Type B pancreatic cell (in vitro differentiated cells): ENCODE measurements at regions not wholly inside any gene's neighbourhood (a gene's known extent, or its start where the extent isn't known, plus 50 kb on each side); places are given as distances from the start of the nearest gene placed in this dataset.
A peak's percentile ranks its signal among the peaks of the same experiment; 100 is the strongest.

Experiments
- DNase-seq: peaks from one replicate; pipeline ENCODE4 v3.0.0; 2021; ENCODE audit warnings: mixed read lengths; ENCODE audit not compliant: unreplicated experiment; ENCODE audit errors: extremely low spot score
- H3K27ac Mint-ChIP-seq: 2 replicates; pipeline ENCODE4 v1.8.0; 2021; ENCODE audit warnings: mild to moderate bottlenecking, mixed read lengths
- H3K27me3 Mint-ChIP-seq: 2 replicates; pipeline ENCODE4 v1.8.0; 2021; ENCODE audit warnings: mixed read lengths
- H3K36me3 Mint-ChIP-seq: 2 replicates; pipeline ENCODE4 v1.8.0; 2021; ENCODE audit warnings: mixed read lengths
- H3K4me1 Mint-ChIP-seq: one replicate; pipeline ENCODE4 v1.8.0; 2021; ENCODE audit warnings: mixed read lengths; ENCODE audit not compliant: unreplicated experiment
- H3K4me3 Mint-ChIP-seq: 2 replicates; pipeline ENCODE4 v1.8.0; 2021; ENCODE audit warnings: mild to moderate bottlenecking, mixed read lengths
- H3K9me3 Mint-ChIP-seq: 2 replicates; pipeline ENCODE4 v1.8.0; 2021; ENCODE audit warnings: mixed read lengths
- TF ChIP-seq, protein P1 (sequence below): fragments of 200-600 bp; sonication (generic); conservative IDR thresholded peaks from 2 replicates; pipeline ENCODE4 v1.5.0; 2021; ENCODE audit warnings: antibody characterized with exemption, mild to moderate bottlenecking

- Mint-ChIP-seq H3K27ac (no peak overlapping the region), H3K4me1 (no peaks in the 10 kb centered on the region), H3K27me3 (no peaks in the 10 kb centered on the region), H3K4me3 (no peak overlapping the region), H3K36me3 (no peaks in the 10 kb centered on the region), H3K9me3 (peaks cover 13% of the 10 kb centered on the region)
- DNase-seq: no peak
- TF ChIP-seq, protein P1, sequence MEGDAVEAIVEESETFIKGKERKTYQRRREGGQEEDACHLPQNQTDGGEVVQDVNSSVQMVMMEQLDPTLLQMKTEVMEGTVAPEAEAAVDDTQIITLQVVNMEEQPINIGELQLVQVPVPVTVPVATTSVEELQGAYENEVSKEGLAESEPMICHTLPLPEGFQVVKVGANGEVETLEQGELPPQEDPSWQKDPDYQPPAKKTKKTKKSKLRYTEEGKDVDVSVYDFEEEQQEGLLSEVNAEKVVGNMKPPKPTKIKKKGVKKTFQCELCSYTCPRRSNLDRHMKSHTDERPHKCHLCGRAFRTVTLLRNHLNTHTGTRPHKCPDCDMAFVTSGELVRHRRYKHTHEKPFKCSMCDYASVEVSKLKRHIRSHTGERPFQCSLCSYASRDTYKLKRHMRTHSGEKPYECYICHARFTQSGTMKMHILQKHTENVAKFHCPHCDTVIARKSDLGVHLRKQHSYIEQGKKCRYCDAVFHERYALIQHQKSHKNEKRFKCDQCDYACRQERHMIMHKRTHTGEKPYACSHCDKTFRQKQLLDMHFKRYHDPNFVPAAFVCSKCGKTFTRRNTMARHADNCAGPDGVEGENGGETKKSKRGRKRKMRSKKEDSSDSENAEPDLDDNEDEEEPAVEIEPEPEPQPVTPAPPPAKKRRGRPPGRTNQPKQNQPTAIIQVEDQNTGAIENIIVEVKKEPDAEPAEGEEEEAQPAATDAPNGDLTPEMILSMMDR: no peak
Measured at GRCh38 chr2:111647359-111647758, 236.6 kb downstream of the ANAPC1 start.

- Mint-ChIP-seq H3K27ac (no peak overlapping the region), H3K4me1 (peaks cover 7% of the 10 kb centered on the region), H3K4me3 (no peak overlapping the region), H3K27me3 (no peaks in the 10 kb centered on the region), H3K36me3 (no peaks in the 10 kb centered on the region), H3K9me3 (peaks cover 7% of the 10 kb centered on the region)
- DNase-seq: no peak
- TF ChIP-seq, protein P1: no peak
Measured at GRCh38 chr2:111652038-111652437, 232.0 kb downstream of the ANAPC1 start.

- no peak for DNase-seq
- no peak overlapping the region for H3K27ac Mint-ChIP-seq
- H3K27me3 Mint-ChIP-seq: no peaks in the 10 kb centered on the region
- peaks cover under 1% of the 10 kb centered on the region for H3K9me3 Mint-ChIP-seq
- TF ChIP-seq, protein P1: no peak
- no peaks in the 10 kb centered on the region for H3K36me3 Mint-ChIP-seq
- H3K4me1 Mint-ChIP-seq: peaks cover 7% of the 10 kb centered on the region
- H3K4me3 Mint-ChIP-seq: no peak overlapping the region
Measured at GRCh38 chr2:111652681-111653080, 231.3 kb downstream of the ANAPC1 start.

DNA sequence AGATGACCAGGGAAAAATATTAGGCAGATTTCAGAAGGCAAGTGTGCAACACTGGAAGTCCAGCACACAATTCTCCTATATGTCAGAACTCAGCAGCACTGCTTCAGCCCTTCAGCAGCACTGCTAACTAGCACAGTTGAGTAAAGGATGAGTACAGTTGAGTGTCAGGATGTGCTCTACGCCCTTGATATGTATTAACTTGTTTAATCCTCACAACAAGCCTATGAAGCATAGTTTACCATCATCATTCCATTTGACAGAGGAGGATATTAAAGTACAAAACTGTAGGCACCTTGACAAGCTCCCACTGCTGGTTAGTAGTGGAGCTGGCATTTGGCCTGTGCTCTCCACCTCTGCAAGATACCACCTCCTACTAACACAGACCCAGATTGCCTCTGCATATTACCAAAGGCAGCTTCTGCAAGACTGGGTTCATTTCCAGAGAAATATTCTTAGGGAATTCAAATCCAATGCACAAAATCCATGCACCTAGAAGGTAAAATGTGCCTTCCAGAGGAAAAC, 230.8 kb downstream of the ANAPC1 start:
- DNase-seq: no peak
- H3K27me3 Mint-ChIP-seq: no peaks in the 10 kb centered on the region
- H3K27ac Mint-ChIP-seq: no peak overlapping the region
- H3K9me3 Mint-ChIP-seq: no peaks in the 10 kb centered on the region
- peaks cover 7% of the 10 kb centered on the region for H3K4me1 Mint-ChIP-seq
- TF ChIP-seq, protein P1: no peak
- H3K36me3 Mint-ChIP-seq: no peaks in the 10 kb centered on the region
- no peak overlapping the region for H3K4me3 Mint-ChIP-seq

DNA sequence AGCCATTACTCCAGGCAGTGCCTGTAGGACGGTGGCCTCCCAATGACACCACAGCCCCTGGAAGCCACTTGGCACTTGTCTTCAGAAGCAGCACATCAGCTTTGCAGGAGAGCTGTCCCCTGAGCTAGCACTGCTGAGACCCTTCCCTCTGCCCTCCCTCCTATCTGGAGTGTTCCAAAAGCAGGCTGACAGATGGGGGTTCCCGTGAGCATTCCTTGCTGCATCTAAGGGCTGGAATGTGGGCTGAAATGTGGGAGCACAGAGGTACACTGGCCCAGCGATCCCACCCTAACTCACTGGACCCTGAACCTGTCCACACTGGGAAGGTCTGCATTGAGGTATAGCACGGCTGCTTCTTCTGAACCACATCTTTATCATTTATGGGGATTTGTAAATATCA, 230.1 kb downstream of the ANAPC1 start:
- no peaks in the 10 kb centered on the region for H3K27me3 Mint-ChIP-seq
- H3K9me3 Mint-ChIP-seq: no peaks in the 10 kb centered on the region
- no peak overlapping the region for H3K27ac Mint-ChIP-seq
- H3K4me3 Mint-ChIP-seq: no peak overlapping the region
- H3K4me1 Mint-ChIP-seq: peaks cover 7% of the 10 kb centered on the region
- no peaks in the 10 kb centered on the region for H3K36me3 Mint-ChIP-seq
- TF ChIP-seq, protein P1: no peak
- no peak for DNase-seq

- no peak for DNase-seq
- H3K4me1 Mint-ChIP-seq: peaks cover 16% of the 10 kb centered on the region
- H3K36me3 Mint-ChIP-seq: peaks cover 3% of the 10 kb centered on the region
- TF ChIP-seq, protein P1: no peak
- no peak overlapping the region for H3K4me3 Mint-ChIP-seq
- no peaks in the 10 kb centered on the region for H3K27me3 Mint-ChIP-seq
- peak overlapping the region; percentile 37 for H3K27ac Mint-ChIP-seq
- no peaks in the 10 kb centered on the region for H3K9me3 Mint-ChIP-seq
Measured at GRCh38 chr2:111654829-111655228, 229.2 kb downstream of the ANAPC1 start.
